ENCODE measurements at regions not wholly inside any gene's neighbourhood (a gene's known extent, or its start where the extent isn't known, plus 50 kb on each side); places are given as distances from the start of the nearest gene placed in this dataset.

- TF ChIP-seq GATA1 (IDR thresholded peaks at IDR 0.05; ENCODE audit: low read depth, low read length) (no peak), POLR2A (IDR thresholded peaks at IDR 0.05; ENCODE audit: low read length) (no peak)
- no peak for DNase-seq
Measured at GRCh38 chr13:74032325-74032724, 101.9 kb downstream of the KLF12 start.

- DNase-seq = no peak
- no peak for TF ChIP-seq POLR2A (IDR thresholded peaks at IDR 0.05; ENCODE audit: low read length)
- no peak for TF ChIP-seq GATA1 (IDR thresholded peaks at IDR 0.05; ENCODE audit: low read depth, low read length)
Measured at GRCh38 chr13:74027161-74027779, 106.9 kb downstream of the KLF12 start.

GRCh38 chr13:74026753-74027152, 107.5 kb downstream of the KLF12 start:
- no peak for DNase-seq
- TF ChIP-seq GATA1 (IDR thresholded peaks at IDR 0.05; ENCODE audit: low read depth, low read length) = no peak

GRCh38 chr13:74025369-74025768, 108.8 kb downstream of the KLF12 start:
- TF ChIP-seq POLR2A (IDR thresholded peaks at IDR 0.05; ENCODE audit: low read length) (no peak), GATA1 (IDR thresholded peaks at IDR 0.05; ENCODE audit: low read depth, low read length) (no peak)
- DNase-seq = no peak

- TF ChIP-seq POLR2A (IDR thresholded peaks at IDR 0.05; ENCODE audit: low read length) = no peak
- no peak for DNase-seq
Measured at GRCh38 chr13:74024856-74025255, 109.3 kb downstream of the KLF12 start.

GRCh38 chr13:74024314-74024713, 109.9 kb downstream of the KLF12 start:
- DNase-seq = no peak
- TF ChIP-seq GATA1 (IDR thresholded peaks at IDR 0.05; ENCODE audit: low read depth, low read length) (no peak), POLR2A (IDR thresholded peaks at IDR 0.05; ENCODE audit: low read length) (no peak)

- TF ChIP-seq POLR2A (IDR thresholded peaks at IDR 0.05; ENCODE audit: low read length) (no peak), GATA1 (IDR thresholded peaks at IDR 0.05; ENCODE audit: low read depth, low read length) (no peak)
- no peak for DNase-seq
Measured at GRCh38 chr13:74023484-74023883, 110.7 kb downstream of the KLF12 start.

GRCh38 chr13:74021505-74021904, 112.7 kb downstream of the KLF12 start:
- DNase-seq = no peak
- no peak for TF ChIP-seq POLR2A (IDR thresholded peaks at IDR 0.05; ENCODE audit: low read length)
- no peak for TF ChIP-seq GATA1 (IDR thresholded peaks at IDR 0.05; ENCODE audit: low read depth, low read length)

- TF ChIP-seq GATA1 (IDR thresholded peaks at IDR 0.05; ENCODE audit: low read depth, low read length) (no peak), POLR2A (IDR thresholded peaks at IDR 0.05; ENCODE audit: low read length) (no peak)
- DNase-seq = no peak
Measured at GRCh38 chr13:74018062-74018431, 116.2 kb downstream of the KLF12 start.

- TF ChIP-seq GATA1 (IDR thresholded peaks at IDR 0.05; ENCODE audit: low read depth, low read length) = no peak
- TF ChIP-seq POLR2A (IDR thresholded peaks at IDR 0.05; ENCODE audit: low read length) = no peak
Measured at GRCh38 chr13:74017301-74018061, 116.7 kb downstream of the KLF12 start.

GRCh38 chr13:74015137-74015536, 119.1 kb downstream of the KLF12 start:
- no peak for TF ChIP-seq GATA1 (IDR thresholded peaks at IDR 0.05; ENCODE audit: low read depth, low read length)
- TF ChIP-seq POLR2A (IDR thresholded peaks at IDR 0.05; ENCODE audit: low read length) = no peak
- no peak for DNase-seq

More at GRCh38 chr13:74017301-74018061, 116.7 kb downstream of the KLF12 start:
- DNase-seq = no peak

GRCh38 chr13:74009100-74009668, 125.0 kb downstream of the KLF12 start:
- no peak for DNase-seq
- no peak for TF ChIP-seq GATA1 (IDR thresholded peaks at IDR 0.05; ENCODE audit: low read depth, low read length)
- TF ChIP-seq POLR2A (IDR thresholded peaks at IDR 0.05; ENCODE audit: low read length) = no peak

- TF ChIP-seq GATA1 (IDR thresholded peaks at IDR 0.05; ENCODE audit: low read depth, low read length) (no peak), POLR2A (IDR thresholded peaks at IDR 0.05; ENCODE audit: low read length) (no peak)
- no peak for DNase-seq
Measured at GRCh38 chr13:74006666-74007065, 127.5 kb downstream of the KLF12 start.

- no peak for TF ChIP-seq GATA1 (IDR thresholded peaks at IDR 0.05; ENCODE audit: low read depth, low read length)
- no peak for TF ChIP-seq POLR2A (IDR thresholded peaks at IDR 0.05; ENCODE audit: low read length)
- DNase-seq = no peak
Measured at GRCh38 chr13:74005320-74006157, 128.7 kb downstream of the KLF12 start.
